A172 (cell line): ENCODE measurements at regions not wholly inside any gene's neighbourhood (a gene's known extent, or its start where the extent isn't known, plus 50 kb on each side); places are given as distances from the start of the nearest gene placed in this dataset.

Experiments used
- DNase-seq: peaks from one replicate; pipeline ENCODE4 v3.0.0-alpha.2; 2015; ENCODE audit warnings: low spot score

GRCh38 chr10:58140691-58141347 is 126.9 kb downstream of the IPMK start:
- DNase-seq = no peak

- DNase-seq = no peak
Measured at GRCh38 chr10:58140054-58140453, 127.6 kb downstream of the IPMK start.

GRCh38 chr10:58137813-58138212 is 129.9 kb downstream of the IPMK start:
- no peak for DNase-seq

GRCh38 chr10:58115218-58116050 is 152.3 kb downstream of the IPMK start:
- DNase-seq = no peak

DNA sequence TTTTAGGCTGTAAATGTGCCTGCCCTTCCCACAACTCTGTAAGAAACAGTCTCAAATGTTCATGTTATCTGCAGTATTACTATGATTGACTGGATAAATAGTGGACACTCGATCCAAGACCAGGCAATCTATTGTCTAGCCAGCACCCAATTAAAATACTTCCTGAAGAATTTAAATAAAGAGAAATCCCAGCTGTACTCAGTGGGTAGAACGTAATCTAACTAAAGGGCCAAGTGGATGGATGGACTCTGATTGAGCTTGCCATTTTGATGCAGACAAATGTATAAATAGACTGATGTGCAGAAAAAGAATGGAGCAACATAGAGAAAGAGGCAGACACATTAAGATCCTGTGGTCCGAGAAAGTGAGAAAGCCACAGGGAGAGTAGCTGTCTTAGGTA is 158.0 kb downstream of the IPMK start:
- no peak for DNase-seq

DNA sequence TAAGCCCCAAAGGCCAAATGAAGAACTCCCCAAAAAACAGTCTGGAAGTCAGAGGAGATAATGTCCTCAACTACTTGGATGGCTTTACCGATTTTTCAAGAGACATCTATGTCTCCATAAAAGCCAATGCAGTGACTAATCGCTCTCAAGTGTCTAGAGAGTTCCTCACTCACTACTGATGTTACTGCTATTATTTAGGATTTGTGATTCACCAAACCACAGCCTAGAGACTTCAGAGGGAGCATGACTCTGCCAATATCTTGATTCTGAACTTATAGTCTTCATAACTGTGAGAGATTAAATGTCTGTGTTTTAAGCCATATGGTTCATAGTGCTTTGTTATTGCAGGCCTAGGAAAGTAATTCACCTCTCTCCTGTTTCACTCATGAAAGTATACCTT is 160.2 kb downstream of the IPMK start:
- peak; percentile 85 for DNase-seq

DNA sequence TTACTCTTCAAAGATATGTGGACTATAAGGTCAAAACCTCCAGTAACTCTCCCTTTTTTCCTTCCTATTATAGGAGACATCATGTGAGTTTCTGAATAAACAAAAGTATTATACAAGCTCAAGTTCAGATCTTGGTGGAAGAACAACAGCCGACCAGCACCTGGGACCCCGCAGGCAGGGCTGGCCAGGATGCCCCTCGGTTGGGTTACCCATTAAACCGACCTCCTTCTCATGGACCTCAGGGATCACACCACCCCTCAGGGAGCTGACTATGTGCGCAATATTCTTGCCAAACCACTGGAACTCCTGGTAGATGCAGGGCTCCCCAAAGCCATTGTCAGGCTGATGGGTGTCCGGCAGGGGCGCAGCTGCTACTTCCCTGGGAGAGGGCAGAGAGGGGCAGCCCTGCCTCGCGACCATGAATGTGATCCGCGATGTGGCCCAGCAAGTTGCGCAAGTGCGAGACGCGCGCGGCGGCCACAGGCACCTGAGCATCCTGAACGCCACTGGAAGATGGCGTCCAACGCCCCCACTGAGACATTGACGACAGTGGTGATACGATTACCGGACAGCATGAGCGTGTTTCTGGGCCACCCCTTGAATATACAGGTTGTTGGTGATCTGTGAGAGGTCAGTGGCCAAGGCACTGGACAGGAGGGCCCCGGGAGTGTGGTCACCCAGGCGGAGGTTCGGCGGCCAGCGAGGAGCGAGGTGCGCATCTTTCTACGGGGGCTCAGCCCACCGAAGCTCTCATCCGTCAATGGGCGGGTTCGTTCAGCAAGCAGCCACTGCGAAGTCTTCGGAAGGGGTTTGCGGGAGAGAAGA is 161.3 kb downstream of the IPMK start:
- DNase-seq = no peak

DNA sequence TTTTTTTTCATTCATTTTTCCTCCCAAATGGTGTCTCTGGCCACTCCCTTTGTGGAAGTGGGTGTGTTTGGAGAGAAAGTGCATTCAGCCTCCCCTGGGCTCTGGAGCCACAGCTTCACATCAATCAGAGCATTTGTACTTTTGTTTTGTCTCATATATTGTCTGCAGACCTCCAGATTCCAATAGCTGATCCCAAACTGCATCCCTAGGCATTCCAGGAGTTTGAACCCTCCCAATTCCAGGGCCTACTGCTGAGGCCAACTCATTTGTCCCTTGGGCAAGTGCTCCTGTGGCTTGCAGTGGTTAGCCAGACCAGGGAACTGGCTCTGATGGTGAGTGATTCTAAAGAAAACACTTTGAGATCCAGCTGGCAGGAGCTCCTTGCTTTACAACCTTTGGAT is 163.3 kb downstream of the IPMK start:
- DNase-seq = no peak

DNA sequence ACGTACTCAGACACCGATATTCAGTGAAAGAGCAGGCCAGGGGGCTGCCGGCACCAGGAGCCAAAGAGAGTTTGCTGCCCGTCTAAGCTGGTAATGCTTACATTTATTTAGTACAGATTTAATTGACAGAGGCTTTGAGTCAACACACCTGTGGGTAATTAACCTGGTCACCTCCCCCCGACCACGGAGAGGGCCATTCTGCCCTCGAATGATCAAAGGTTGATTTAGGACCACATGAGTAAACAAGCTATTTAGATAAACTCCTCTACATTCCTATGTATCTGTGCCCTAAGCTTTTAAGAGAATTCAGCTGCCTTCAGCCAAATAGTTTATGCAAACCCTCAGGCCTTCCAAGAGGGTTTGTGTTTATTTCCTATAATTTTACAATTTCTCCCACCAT is 164.8 kb downstream of the IPMK start:
- DNase-seq = no peak

DNA sequence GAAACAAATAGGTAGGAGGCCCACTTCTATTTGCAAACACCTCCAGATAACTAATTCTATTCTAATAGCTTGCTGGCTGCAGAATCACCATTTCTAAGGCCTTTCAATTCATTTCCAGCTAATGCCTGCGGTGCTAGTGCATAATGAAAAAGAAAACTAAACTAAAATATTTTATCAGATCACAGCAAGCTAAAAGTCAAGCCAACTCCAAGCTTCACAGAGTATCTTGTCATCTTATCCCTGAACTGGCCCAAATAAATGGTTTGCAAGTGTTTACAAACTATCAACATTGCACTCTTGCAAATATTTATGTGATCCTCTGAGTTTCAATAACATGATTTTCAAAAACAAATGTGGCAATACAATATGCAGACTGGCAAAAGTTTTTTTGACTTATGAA is 166.0 kb downstream of the IPMK start:
- no peak for DNase-seq

DNA sequence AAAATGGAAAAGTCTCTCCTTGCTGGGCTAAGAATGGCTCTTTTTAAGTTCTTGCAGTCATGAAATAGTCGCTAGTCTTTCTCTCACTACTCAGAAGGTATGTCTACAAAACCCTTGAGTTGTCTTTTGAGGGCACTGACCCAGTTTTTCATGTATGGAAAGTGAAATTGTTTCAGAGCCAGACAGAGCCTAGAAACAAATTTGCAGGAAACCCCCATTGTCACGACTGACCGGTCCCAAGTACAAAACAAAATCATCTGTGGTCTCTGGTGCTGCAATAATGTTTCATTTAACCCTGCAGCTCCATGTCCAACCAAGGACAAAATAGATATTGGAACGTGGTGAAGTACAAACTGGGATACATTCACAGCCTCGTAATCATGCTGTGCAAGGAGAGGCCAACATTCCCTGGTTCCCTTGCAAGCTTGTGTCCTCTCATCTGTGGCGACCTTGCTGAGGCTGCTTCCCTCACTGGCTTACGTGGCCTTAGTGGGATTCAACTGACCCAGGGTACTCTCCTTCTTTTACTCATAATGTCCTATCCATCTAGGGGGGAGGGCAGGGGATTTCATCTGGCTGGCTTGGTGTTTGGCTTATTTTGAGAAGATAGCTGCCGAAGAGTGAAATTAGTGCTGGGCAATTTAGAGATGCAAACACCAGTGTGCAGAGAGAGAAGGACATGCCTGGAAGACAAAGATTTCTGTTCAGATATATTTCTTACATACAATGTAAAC is 172.5 kb downstream of the IPMK start:
- DNase-seq = no peak

DNA sequence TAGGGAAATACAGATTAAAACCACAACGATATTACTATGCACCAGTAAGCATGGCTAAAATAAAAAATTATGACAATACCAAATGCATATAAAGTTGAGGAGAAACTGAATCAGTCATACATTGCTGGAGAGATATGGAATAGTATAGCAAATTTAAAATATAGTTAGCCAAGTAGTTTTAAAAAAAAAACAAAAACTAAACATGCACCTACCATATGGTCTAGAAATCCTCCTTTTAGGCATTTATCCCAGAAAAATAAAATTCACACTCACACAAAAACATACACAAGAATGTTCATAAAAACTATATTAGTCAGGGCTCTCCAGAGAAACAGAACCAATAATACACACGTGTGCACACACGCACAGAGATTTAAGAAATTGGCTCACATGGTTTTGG is 175.8 kb downstream of the IPMK start:
- DNase-seq = no peak

GRCh38 chr10:58089739-58090138 is 178.0 kb downstream of the IPMK start:
- DNase-seq = no peak

DNA sequence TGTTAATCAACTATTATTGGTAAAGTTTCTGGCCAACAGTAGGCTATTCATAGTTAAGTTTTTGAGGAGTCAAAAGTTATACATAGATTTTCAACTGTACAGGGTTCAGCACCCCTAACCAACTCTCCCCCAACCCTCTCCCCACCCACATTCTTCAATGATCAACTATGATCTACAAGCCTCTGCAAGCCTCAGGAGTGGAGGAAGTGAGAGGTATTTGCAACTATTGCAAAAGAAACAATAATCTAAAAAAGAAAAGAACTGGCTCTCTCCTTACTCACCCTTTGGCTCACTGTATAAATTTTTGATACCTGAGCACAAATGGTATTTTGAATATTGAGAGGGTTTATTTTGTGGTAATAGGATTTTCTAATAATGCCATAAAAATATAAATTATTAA is 179.8 kb downstream of the IPMK start:
- DNase-seq = no peak

GRCh38 chr10:58086763-58087150 is 180.9 kb downstream of the IPMK start:
- no peak for DNase-seq

GRCh38 chr10:58086144-58086762 is 181.4 kb downstream of the IPMK start:
- DNase-seq = no peak

DNA sequence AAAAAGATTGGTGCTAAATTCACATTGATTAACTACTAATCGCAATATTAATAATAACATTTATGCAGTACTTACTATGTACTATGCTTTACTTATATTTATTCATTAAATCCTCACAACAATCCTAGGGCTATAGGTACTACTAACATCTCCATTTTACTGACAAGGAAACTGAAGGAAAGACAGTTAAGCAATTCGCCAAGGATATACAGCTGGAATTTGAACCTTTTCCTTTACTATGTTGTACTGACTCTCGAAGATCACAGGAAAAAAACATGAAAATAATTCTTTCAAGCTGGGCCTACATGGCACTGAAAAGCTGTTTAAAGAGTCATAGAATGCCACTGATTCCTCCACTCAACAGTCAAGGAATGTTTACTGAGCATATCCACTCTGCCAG is 185.4 kb downstream of the IPMK start:
- no peak for DNase-seq

GRCh38 chr10:58081353-58081752 is 186.3 kb downstream of the IPMK start:
- DNase-seq = peak; percentile 2

DNA sequence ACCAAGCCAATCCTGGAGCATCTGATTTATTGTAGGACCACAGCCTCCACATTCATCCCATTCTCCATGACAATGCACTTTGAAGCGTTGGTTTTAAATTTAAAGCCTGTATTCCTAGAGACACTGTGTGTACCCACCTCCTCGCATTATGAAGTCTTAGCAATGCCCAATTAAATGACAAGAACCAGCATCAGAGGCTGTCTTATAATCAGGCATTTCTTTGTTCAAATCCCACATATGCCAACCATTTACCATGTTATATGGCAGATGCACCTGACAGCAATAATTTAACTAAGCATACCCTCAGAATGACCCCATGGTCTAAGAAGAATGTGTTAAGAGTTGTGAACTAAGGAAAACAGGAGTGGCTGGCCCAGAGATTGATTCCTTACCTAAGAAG is 188.2 kb downstream of the IPMK start:
- no peak for DNase-seq

- DNase-seq = no peak
Measured at GRCh38 chr10:58072634-58073033, 195.1 kb downstream of the IPMK start.

- no peak for DNase-seq
Measured at GRCh38 chr10:58070956-58071355, 196.7 kb downstream of the IPMK start.

- no peak for DNase-seq
Measured at GRCh38 chr10:58068809-58069208, 198.9 kb downstream of the IPMK start.
